ENCODE measurements at regions not wholly inside any gene's neighbourhood (a gene's known extent, or its start where the extent isn't known, plus 50 kb on each side); places are given as distances from the start of the nearest gene placed in this dataset.

- no peaks in the 10 kb centered on the region for H4K20me1 ChIP-seq (ENCODE audit: insufficient read depth, low read length)
- H3K9ac ChIP-seq (ENCODE audit: insufficient read depth, low read length, poor library complexity, severe bottlenecking) = no peak overlapping the region
- H3K9me3 Mint-ChIP-seq = peaks cover 0 to 8% (median 5%) of the 10 kb centered on the region in 7 donors
- no peak overlapping the region for H2AFZ ChIP-seq (ENCODE audit: insufficient read depth, low read depth, low read length, poor library complexity, severe bottlenecking)
- H3K36me3 Mint-ChIP-seq = no peaks in the 10 kb centered on the region
- H3K79me2 ChIP-seq (ENCODE audit: insufficient read depth, low read length) = no peaks in the 10 kb centered on the region
- H3K4me2 ChIP-seq (replicated peaks; ENCODE audit: extremely low read depth, low read length, poor library complexity, severe bottlenecking) = no peak overlapping the region
- H3K4me3 ChIP-seq (replicated peaks in 1 of 3; ENCODE audit: low read depth in 2 of 3, low read length in 3 of 3) = no peak overlapping the region
- 87% methylated on average over 7 of the region's 7 CpGs for WGBS (ENCODE audit: insufficient coverage)
- H3K27me3 Mint-ChIP-seq (ENCODE audit: low read depth in 3 of 3) = peaks cover 0 to 4% (median 0%) of the 10 kb centered on the region in 3 donors
- no peak overlapping the region for H3K27ac ChIP-seq (ENCODE audit: low read depth in 1 of 2, low read length in 2 of 2)
- TF ChIP-seq, protein P1, sequence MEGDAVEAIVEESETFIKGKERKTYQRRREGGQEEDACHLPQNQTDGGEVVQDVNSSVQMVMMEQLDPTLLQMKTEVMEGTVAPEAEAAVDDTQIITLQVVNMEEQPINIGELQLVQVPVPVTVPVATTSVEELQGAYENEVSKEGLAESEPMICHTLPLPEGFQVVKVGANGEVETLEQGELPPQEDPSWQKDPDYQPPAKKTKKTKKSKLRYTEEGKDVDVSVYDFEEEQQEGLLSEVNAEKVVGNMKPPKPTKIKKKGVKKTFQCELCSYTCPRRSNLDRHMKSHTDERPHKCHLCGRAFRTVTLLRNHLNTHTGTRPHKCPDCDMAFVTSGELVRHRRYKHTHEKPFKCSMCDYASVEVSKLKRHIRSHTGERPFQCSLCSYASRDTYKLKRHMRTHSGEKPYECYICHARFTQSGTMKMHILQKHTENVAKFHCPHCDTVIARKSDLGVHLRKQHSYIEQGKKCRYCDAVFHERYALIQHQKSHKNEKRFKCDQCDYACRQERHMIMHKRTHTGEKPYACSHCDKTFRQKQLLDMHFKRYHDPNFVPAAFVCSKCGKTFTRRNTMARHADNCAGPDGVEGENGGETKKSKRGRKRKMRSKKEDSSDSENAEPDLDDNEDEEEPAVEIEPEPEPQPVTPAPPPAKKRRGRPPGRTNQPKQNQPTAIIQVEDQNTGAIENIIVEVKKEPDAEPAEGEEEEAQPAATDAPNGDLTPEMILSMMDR (IDR thresholded peaks at IDR 0.05) = no peak
- no peak overlapping the region for H3K27ac Mint-ChIP-seq
- no peaks in the 10 kb centered on the region for H3K36me3 ChIP-seq (replicated peaks in 1 of 2; ENCODE audit: control insufficient read depth in 1 of 2, insufficient read depth in 2 of 2, low read length in 2 of 2)
- no peaks in the 10 kb centered on the region for H3K4me1 ChIP-seq (ENCODE audit: control insufficient read depth in 1 of 2, insufficient read depth in 2 of 2, low read length in 2 of 2)
- no peaks in the 10 kb centered on the region for H3K27me3 ChIP-seq (ENCODE audit: control insufficient read depth in 2 of 2, insufficient read depth in 2 of 2, low read length in 2 of 2)
- H3K4me3 Mint-ChIP-seq = no peak overlapping the region
- DNase-seq = no peak
- intact Hi-C loops (cut with micrococcal nuclease) = loop anchor here in 1 of 2 donors (5.0 kb wide), 1 partner anchor 252 kb away; no protein-coding TSS in a partner anchor
- no peaks in the 10 kb centered on the region for H3K9me3 ChIP-seq (replicated peaks in 1 of 2; ENCODE audit: control insufficient read depth in 1 of 2, insufficient read depth in 1 of 2, low read length in 2 of 2)
- H3K4me1 Mint-ChIP-seq = no peaks in the 10 kb centered on the region
Measured at GRCh38 chr21:17929510-17929909, 110.4 kb upstream of the C21orf91 start.

- Histone ChIP-seq H3K27ac (ENCODE audit: low read depth in 1 of 2, low read length in 2 of 2) (no peak overlapping the region), H4K20me1 (ENCODE audit: insufficient read depth, low read length) (no peaks in the 10 kb centered on the region), H3K79me2 (ENCODE audit: insufficient read depth, low read length) (no peaks in the 10 kb centered on the region), H3K9me3 (replicated peaks in 1 of 2; ENCODE audit: control insufficient read depth in 1 of 2, insufficient read depth in 1 of 2, low read length in 2 of 2) (no peaks in the 10 kb centered on the region), H3K9ac (ENCODE audit: insufficient read depth, low read length, poor library complexity, severe bottlenecking) (no peak overlapping the region), H3K36me3 (replicated peaks in 1 of 2; ENCODE audit: control insufficient read depth in 1 of 2, insufficient read depth in 2 of 2, low read length in 2 of 2) (no peaks in the 10 kb centered on the region), H3K4me1 (ENCODE audit: control insufficient read depth in 1 of 2, insufficient read depth in 2 of 2, low read length in 2 of 2) (no peaks in the 10 kb centered on the region), H3K27me3 (ENCODE audit: control insufficient read depth in 2 of 2, insufficient read depth in 2 of 2, low read length in 2 of 2) (no peaks in the 10 kb centered on the region), H3K4me3 (replicated peaks in 1 of 3; ENCODE audit: low read depth in 2 of 3, low read length in 3 of 3) (no peak overlapping the region), H3K4me2 (replicated peaks; ENCODE audit: extremely low read depth, low read length, poor library complexity, severe bottlenecking) (no peak overlapping the region), H2AFZ (ENCODE audit: insufficient read depth, low read depth, low read length, poor library complexity, severe bottlenecking) (no peak overlapping the region)
- Mint-ChIP-seq H3K27me3 (ENCODE audit: low read depth in 3 of 3) (no peaks in the 10 kb centered on the region), H3K36me3 (no peaks in the 10 kb centered on the region), H3K27ac (no peak overlapping the region), H3K4me3 (no peak overlapping the region), H3K4me1 (no peaks in the 10 kb centered on the region), H3K9me3 (peaks cover 0 to 9% (median 1%) of the 10 kb centered on the region in 7 donors)
- no CpG with 5 or more reads among the region's 1 CpG for WGBS (ENCODE audit: insufficient coverage)
- intact Hi-C loops (cut with micrococcal nuclease) = loop anchor here in 1 of 2 donors (5.0 kb wide), 1 partner anchor 249 kb away; no protein-coding TSS in a partner anchor
- DNase-seq = no peak
- TF ChIP-seq, protein P1 (IDR thresholded peaks at IDR 0.05) = no peak
Measured at GRCh38 chr21:17925899-17926298, 106.7 kb upstream of the C21orf91 start.

Data from CD14-positive monocyte (primary cell).